ENCODE measurements at regions not wholly inside any gene's neighbourhood (a gene's known extent, or its start where the extent isn't known, plus 50 kb on each side); places are given as distances from the start of the nearest gene placed in this dataset.

DNA sequence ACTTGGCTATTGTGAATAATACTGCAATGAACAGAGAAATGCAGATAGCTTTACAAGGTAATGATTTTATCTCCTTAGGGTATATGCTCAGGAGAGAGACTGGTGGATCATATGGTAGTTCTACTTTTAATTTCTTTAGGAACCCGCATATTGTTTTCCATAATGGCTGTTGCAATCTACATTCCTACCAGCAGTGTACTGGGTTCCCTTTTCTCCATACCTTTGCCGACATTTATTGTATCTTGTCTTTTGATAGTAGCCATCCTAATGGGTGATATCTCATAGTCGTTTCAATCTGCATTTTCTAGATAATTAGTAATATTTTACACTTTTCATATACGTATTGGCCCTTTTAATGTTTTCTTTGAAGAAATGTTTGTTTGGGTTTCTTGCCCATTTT lies 702.9 kb upstream of the ACVR2A start:
- TF ChIP-seq, protein P1, sequence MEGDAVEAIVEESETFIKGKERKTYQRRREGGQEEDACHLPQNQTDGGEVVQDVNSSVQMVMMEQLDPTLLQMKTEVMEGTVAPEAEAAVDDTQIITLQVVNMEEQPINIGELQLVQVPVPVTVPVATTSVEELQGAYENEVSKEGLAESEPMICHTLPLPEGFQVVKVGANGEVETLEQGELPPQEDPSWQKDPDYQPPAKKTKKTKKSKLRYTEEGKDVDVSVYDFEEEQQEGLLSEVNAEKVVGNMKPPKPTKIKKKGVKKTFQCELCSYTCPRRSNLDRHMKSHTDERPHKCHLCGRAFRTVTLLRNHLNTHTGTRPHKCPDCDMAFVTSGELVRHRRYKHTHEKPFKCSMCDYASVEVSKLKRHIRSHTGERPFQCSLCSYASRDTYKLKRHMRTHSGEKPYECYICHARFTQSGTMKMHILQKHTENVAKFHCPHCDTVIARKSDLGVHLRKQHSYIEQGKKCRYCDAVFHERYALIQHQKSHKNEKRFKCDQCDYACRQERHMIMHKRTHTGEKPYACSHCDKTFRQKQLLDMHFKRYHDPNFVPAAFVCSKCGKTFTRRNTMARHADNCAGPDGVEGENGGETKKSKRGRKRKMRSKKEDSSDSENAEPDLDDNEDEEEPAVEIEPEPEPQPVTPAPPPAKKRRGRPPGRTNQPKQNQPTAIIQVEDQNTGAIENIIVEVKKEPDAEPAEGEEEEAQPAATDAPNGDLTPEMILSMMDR (IDR thresholded peaks at IDR 0.05) = no peak
- TF ChIP-seq, protein P2, sequence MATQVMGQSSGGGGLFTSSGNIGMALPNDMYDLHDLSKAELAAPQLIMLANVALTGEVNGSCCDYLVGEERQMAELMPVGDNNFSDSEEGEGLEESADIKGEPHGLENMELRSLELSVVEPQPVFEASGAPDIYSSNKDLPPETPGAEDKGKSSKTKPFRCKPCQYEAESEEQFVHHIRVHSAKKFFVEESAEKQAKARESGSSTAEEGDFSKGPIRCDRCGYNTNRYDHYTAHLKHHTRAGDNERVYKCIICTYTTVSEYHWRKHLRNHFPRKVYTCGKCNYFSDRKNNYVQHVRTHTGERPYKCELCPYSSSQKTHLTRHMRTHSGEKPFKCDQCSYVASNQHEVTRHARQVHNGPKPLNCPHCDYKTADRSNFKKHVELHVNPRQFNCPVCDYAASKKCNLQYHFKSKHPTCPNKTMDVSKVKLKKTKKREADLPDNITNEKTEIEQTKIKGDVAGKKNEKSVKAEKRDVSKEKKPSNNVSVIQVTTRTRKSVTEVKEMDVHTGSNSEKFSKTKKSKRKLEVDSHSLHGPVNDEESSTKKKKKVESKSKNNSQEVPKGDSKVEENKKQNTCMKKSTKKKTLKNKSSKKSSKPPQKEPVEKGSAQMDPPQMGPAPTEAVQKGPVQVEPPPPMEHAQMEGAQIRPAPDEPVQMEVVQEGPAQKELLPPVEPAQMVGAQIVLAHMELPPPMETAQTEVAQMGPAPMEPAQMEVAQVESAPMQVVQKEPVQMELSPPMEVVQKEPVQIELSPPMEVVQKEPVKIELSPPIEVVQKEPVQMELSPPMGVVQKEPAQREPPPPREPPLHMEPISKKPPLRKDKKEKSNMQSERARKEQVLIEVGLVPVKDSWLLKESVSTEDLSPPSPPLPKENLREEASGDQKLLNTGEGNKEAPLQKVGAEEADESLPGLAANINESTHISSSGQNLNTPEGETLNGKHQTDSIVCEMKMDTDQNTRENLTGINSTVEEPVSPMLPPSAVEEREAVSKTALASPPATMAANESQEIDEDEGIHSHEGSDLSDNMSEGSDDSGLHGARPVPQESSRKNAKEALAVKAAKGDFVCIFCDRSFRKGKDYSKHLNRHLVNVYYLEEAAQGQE (IDR thresholded peaks at IDR 0.05; ENCODE audit: insufficient read depth in 1 of 2, low read depth in 2 of 2, low read length in 1 of 2) = no peak
- no peak for TF ChIP-seq POLR2AphosphoS5 (IDR thresholded peaks at IDR 0.05; ENCODE audit: low read depth, low read length)
